GM19438 (cell line): ENCODE measurements at regions not wholly inside any gene's neighbourhood (a gene's known extent, or its start where the extent isn't known, plus 50 kb on each side); places are given as distances from the start of the nearest gene placed in this dataset.
"Not testable (repeated sequence)": the region's sequence is repeated elsewhere in the genome, so short reads cannot be mapped to it uniquely, and the experiment has no call there.

Experiments
- ATAC-seq: cut with Tn5 transposase; IDR thresholded peaks from one replicate; pipeline ENCODE4 v1.9.1; 2021; ENCODE audit warnings: low read depth; ENCODE audit not compliant: unreplicated experiment

- ATAC-seq: no peak
These were observed 119.6 kb upstream of the ZNF92 start for GRCh38 chr7:65254061-65254460.

DNA sequence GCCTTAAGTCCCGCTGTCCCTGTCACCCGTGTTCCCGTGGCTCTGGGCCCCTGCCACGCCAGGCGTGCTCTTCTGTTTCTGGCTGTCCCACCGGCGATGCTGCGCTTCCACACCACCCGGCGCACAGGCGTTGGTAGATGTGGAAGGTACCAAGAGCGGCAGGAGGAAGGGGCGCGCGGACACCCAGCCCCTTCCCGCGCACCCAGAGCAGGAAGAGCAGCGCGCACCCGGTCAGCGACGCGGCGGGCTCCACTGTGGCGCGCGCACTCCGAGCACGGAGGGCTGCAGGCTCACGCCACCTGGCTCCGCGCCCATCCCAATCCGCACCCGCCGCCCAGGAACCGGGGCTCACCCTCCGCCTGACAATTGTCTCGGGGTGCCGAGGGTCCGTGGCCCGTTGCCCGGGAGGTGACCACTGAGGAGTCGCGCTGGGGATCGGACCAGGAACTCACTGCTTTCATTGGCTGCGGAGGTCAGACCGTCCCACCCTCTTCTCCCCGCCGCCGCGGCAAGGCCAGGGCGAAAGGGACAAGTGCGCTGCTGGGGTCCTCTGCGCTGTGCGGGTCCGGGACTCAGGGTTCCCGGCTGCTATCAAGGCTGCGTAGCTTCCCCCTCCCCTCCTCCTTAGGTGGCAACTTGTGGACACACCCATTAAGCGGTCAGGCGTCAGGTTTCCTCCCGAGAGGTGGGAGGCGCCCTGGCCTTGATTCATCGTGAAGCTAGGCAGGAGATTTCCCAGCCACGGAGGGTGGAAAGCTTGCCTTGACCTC is 121.6 kb upstream of the ZNF92 start:
- peak; percentile 89 for ATAC-seq

- ATAC-seq: no peak
These were observed 122.8 kb upstream of the ZNF92 start for GRCh38 chr7:65250697-65251395.

- no peak for ATAC-seq
These were observed 123.4 kb upstream of the ZNF92 start for GRCh38 chr7:65250216-65250615.

DNA sequence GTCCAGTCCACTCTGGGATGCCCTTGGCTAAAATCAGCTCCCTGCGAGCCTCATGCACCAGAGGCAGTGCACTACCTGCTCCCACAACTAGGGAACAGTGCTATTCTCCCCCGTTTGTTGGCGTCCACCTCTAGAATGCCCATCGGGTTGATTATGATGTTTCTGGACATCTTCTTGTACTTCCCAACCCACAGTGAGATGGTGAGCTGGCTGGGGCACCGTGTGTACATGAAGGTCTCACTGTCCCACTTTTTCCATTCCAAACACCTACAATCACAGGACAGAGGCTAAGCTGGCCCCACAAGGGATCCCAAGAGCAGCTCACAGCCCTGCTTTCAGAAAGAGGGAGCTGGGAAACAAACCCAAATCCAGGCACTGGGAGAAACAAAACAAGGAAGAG is 126.2 kb upstream of the ZNF92 start:
- no peak for ATAC-seq

- peak; percentile 75 for ATAC-seq
These were observed 133.8 kb upstream of the ZNF92 start for GRCh38 chr7:65239707-65240352.

GRCh38 chr7:65239324-65239706 is 134.3 kb upstream of the ZNF92 start:
- ATAC-seq: no peak

GRCh38 chr7:65238785-65239184 is 134.9 kb upstream of the ZNF92 start:
- no peak for ATAC-seq

DNA sequence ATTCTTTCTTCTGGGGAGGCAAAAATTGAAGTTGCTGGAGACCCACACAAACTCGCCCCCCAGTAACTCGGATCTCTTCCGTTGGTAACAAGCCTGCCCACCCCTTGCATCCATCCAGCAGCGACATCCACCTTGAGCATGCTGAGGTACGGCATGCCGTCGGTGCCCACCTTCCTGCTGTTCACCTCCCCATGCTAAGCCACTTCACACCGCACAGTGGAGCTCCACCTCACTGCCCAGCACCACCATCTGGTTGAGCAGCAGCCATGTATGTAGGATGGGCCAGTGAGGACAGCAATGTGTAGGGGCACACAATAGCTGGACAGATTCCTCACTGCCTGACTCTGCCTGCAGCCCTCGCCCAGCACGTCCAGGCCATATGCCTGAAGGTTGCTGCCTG is 138.1 kb upstream of the ZNF92 start:
- no peak for ATAC-seq

DNA sequence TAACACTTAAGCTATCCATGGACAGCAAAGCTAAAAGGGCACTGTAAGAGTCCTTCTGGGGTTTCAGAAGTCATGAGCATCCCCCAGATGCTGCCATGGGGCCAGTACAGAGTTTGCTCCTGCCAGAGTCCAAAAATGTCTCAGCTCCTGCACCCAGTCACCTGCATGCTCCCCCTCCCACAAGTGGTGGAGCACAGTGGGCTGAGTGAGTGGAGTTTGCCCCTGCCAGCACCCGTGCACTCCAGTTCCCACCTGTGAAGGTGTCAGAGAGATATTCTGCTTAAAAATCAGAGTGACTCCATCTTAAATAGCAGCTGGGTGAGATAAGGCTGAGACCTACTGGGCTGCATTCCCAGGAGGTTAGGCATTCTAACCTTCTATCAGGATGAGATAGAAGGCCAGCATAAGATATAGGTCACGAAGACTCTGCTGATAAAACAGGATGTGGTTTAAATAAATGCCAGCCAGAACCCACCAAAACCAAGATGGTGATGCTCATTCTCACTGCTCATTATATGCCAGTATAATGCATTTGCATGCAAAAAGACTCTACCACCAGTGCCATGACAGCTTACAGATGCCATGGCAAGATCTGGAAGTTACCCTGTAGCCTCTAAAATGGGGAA is 140.1 kb upstream of the ZNF92 start:
- no peak for ATAC-seq

- ATAC-seq: no peak
These were observed 143.4 kb upstream of the ZNF92 start for GRCh38 chr7:65230231-65230630.

DNA sequence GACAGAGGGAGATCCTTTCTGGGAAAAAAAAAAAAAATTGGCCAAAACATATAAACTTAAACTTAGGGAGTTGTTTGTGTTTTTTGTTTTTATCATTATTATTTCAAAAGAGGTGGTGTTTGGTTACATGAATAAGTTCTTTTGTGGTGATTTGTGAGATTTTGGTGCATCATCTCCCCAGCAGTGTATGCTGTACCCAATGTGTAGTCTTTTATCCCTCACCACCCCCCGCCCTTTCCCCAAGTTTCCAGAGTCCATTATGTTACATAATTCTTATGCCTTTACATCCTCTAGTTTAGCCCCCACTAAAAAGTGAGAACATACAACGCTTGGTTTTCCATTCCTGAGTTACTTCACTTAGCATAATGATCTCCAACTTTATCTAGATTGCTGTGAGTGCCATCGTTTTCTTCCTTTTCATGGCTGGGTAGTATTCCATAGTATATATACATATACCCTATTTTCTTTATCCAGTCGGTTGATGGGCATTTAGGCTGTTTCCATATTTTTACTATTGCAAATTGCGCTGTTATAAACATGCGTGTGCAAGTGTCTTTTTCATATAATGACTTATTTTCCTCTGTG is 148.1 kb upstream of the ZNF92 start:
- ATAC-seq: no peak

DNA sequence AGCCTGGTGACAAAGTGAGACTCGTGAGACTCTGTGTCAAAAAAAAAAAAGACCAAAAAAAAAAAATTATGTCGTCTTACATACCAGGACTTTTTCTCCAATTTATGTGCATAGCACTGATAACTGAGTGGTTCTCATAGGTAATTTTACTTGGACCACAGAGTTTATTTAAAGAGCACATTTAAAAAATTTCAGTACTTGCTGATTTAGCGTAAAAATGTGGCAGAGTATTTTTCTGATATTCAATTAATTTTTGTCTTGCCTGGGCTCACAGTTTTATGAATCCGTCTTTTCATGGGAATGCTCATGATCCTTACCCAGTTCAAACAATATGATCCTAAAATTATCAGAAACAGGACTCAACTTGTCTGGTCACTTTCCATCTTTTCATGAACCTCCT is 151.0 kb upstream of the ZNF92 start:
- no peak for ATAC-seq

- ATAC-seq: no peak
These were observed 152.0 kb upstream of the ZNF92 start for GRCh38 chr7:65221683-65222082.

DNA sequence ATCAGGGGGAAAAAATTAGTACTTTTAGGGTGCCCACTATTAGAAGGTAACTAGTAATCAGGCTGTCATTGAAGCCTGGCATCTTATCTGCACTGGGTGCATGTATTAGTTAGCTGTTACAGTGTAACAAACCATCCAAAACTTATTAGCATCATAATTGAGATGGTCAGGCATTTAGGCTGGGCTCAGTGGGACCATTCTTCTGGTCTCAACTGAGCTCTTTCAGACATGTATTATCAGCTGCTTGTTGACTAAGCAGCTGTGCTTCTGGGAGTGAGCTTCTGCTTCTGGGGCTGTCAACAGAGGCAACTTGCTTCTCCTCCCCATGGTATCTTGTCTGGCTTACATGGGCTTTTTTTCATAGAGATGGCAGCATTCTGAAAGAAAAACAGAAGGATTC is 154.0 kb upstream of the ZNF92 start:
- no peak for ATAC-seq

DNA sequence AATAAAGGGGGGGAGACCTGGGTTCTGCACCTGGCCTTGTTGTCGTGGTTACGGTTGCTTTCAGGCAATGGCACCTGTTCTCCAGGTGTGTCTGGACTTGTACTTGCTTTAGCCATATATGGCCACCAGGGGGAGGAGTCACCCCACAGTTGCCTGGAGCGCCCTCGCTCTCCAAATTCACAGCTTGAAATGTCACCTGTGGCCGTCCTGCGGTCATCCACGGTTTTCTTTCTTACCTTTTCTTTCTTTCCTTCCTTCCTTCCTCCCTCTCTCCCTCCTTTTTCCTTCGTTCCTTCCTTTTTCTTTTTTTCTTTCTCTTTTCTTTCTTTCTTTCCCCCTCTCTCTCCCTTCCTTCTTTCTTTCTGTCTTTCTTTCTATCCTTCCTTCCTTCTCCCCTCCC is 157.2 kb upstream of the ZNF92 start:
- ATAC-seq: peak; percentile 92

DNA sequence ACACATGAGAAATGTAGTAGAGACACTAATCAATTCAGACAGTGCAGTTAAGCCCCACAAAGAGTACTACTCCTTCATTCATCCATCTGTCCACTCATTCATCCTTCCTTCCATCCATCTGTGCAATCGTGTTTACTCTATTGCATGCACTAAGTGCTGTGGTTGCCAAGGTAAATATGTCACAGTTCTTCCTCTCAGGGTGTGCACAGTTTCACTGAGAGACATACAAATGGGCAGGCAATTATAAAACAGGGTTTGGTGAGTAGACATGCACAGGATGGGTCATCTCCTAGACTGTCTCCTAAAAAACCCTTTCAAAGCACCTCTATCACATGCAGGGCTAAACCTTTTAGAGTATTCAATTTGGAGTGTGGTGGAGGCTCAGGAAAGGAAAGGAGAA is 160.4 kb upstream of the ZNF92 start:
- ATAC-seq: not testable (repeated sequence)

- ATAC-seq: not testable (repeated sequence)
These were observed 174.4 kb upstream of the ZNF92 start for GRCh38 chr7:65199221-65199620.

DNA sequence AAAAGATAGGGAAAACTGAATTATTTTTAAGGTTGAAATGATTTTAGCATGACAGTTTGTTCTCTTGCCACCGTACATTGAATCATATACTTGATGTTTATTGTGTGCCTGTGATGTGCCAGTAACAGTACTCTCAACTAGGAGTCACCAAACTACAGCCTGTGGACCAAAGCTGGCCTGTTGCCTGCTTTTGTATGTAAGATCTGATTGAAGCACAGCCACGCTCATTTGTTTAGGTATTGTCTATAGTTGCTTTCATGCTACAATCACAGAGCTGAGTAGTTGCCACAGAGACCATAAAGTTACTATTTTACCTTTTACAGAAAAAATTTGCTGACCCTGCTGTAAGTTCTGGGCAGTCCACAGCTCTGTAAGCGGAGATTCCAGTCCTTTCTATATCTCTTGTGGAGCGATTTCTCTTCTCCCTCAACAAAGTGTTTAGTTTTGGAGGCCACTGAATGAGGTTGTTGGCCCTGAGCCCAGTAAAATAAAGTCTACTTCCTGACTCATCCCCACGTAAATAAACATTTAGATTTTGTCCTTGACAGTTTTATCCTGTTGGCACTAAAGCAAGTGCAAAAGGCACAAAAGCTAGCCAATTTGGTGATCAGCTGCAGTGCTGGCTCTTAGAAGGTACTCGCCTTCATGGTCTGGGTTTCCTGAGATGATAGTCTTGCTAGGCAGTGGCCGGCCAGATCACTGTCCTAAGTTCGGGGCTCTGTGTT is 180.2 kb upstream of the ZNF92 start:
- not testable (repeated sequence) for ATAC-seq

DNA sequence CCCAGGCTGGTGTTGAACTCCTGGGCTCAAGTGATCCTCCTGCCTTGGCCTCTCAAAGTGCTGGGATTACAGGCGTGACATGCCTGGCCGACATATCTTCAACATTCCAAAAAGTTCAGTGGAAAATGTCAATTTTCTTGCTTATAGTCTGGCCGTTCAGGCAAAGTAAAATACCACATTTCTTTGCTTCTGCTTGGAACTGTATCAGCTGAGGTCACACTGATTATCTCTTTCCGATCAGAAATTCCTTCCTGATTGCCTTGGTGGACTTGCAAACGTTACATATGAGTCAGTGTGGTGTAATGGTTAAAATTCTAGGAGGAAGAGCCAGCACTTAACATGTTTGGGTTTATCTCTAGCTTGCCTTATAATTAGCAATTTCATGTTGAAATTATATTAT is 170.6 kb upstream of the ERV3-1 start:
- not testable (repeated sequence) for ATAC-seq
